Liver (tissue), 8 donors: ENCODE measurements at regions not wholly inside any gene's neighbourhood (a gene's known extent, or its start where the extent isn't known, plus 50 kb on each side); places are given as distances from the start of the nearest gene placed in this dataset.

Source experiments
- DNase-seq: peaks from one replicate; pipeline ENCODE4 v3.0.0-alpha.2; 2017; ENCODE audit warnings: low spot score
- H3K27ac ChIP-seq, 2 donors: one replicate each; pipeline ENCODE4 v1.7.0; 2013; ENCODE audit warnings: inconsistent platforms in 2 of 2, low read length in 2 of 2, control low read depth in 1 of 2, low read depth in 1 of 2, mild to moderate bottlenecking in 1 of 2
- H3K27me3 ChIP-seq, 4 donors: one replicate each; pipeline versions ENCODE4 v1.6.1 to v1.7.0; 2013; ENCODE audit warnings: low read length in 3 of 4, inconsistent platforms in 1 of 4, mild to moderate bottlenecking in 1 of 4, moderate library complexity in 1 of 4; ENCODE audit not compliant: control insufficient read depth in 4 of 4, insufficient read depth in 4 of 4
- H3K36me3 ChIP-seq, 4 donors: one replicate each; pipeline versions ENCODE4 v1.6.1 to v1.7.0; 2013; ENCODE audit warnings: low read length in 3 of 4, mild to moderate bottlenecking in 3 of 4, low read depth in 1 of 4, moderate library complexity in 1 of 4; ENCODE audit not compliant: control insufficient read depth in 4 of 4, insufficient read depth in 3 of 4
- H3K4me1 ChIP-seq, 4 donors: one replicate each; pipeline versions ENCODE4 v1.6.1 to v1.7.0; 2013; ENCODE audit warnings: low read length in 3 of 4, mild to moderate bottlenecking in 3 of 4, moderate library complexity in 1 of 4; ENCODE audit not compliant: control insufficient read depth in 4 of 4, insufficient read depth in 4 of 4
- H3K4me3 ChIP-seq, 3 donors: one replicate each; pipeline versions ENCODE4 v1.6.1 to v1.7.0; 2013; ENCODE audit warnings: low read length in 3 of 3, control low read depth in 1 of 3, low read depth in 1 of 3, mild to moderate bottlenecking in 1 of 3
- H3K9ac ChIP-seq, 2 donors: one replicate each; pipeline ENCODE4 v1.7.0; 2013; ENCODE audit warnings: low read length in 2 of 2, mild to moderate bottlenecking in 2 of 2, moderate library complexity in 2 of 2, control low read depth in 1 of 2, low read depth in 1 of 2
- H3K9me3 ChIP-seq, 4 donors: one replicate each; pipeline versions ENCODE4 v1.6.1 to v1.7.0; 2013; ENCODE audit warnings: low read length in 3 of 4; ENCODE audit not compliant: control insufficient read depth in 4 of 4
- EGR1 ChIP-seq, 2 donors: IDR thresholded peaks; 2 replicates each; pipeline ENCODE4 v1.6.1; 2016 to 2018; ENCODE audit warnings: antibody characterized with exemption in 2 of 2, low read depth in 2 of 2
- FOXA1 ChIP-seq: IDR thresholded peaks from 2 replicates; pipeline ENCODE4 v1.6.1; 2016; ENCODE audit warnings: antibody characterized with exemption
- FOXA2 ChIP-seq: IDR thresholded peaks from 2 replicates; pipeline ENCODE4 v1.6.1; 2016; ENCODE audit warnings: antibody characterized with exemption
- GABPA ChIP-seq, 2 donors: IDR thresholded peaks in 1 of 2; conservative IDR thresholded peaks in 1 of 2; 2 replicates each; pipeline ENCODE4 v1.6.1; 2016; ENCODE audit warnings: antibody characterized with exemption in 2 of 2, mild to moderate bottlenecking in 1 of 2, moderate library complexity in 1 of 2
- HNF4A ChIP-seq, 2 donors: conservative IDR thresholded peaks; 2 replicates each; pipeline ENCODE4 v1.6.1; 2016; ENCODE audit warnings: antibody characterized with exemption in 2 of 2, mild to moderate bottlenecking in 2 of 2
- HNF4G ChIP-seq: IDR thresholded peaks from 2 replicates; pipeline ENCODE4 v1.6.1; 2016; ENCODE audit warnings: antibody characterized with exemption
- JUND ChIP-seq, 2 donors: IDR thresholded peaks; 2 replicates each; pipeline ENCODE4 v1.6.1; 2016; ENCODE audit warnings: antibody characterized with exemption in 2 of 2
- NR2F2 ChIP-seq: IDR thresholded peaks from 2 replicates; pipeline ENCODE4 v1.6.1; 2016; ENCODE audit warnings: antibody characterized with exemption
- RAD21 ChIP-seq, 2 donors: IDR thresholded peaks; 2 replicates each; pipeline ENCODE4 v1.6.1; 2016; ENCODE audit warnings: antibody characterized with exemption in 2 of 2, mild to moderate bottlenecking in 2 of 2
- RXRA ChIP-seq, 2 donors: IDR thresholded peaks; 2 replicates each; pipeline ENCODE4 v1.6.1; 2017 to 2018; ENCODE audit warnings: antibody characterized with exemption in 2 of 2, mild to moderate bottlenecking in 1 of 2
- SP1 ChIP-seq: IDR thresholded peaks from 2 replicates; pipeline ENCODE4 v1.6.1; 2018; ENCODE audit warnings: antibody characterized with exemption, mild to moderate bottlenecking
- TAF1 ChIP-seq: conservative IDR thresholded peaks from 2 replicates; pipeline ENCODE4 v1.6.1; 2016; ENCODE audit warnings: antibody characterized with exemption, mild to moderate bottlenecking
- YY1 ChIP-seq: IDR thresholded peaks from 2 replicates; pipeline ENCODE4 v1.6.1; 2016; ENCODE audit warnings: antibody characterized with exemption, mild to moderate bottlenecking
- WGBS: extraction: QIAGEN DNeasy Blood & Tissue Kit; methylation state at CpG from one replicate; pipeline ENCODE4 v1.1.7; 2013; 5-methylcytosine and 5-hydroxymethylcytosine counted together
- TF ChIP-seq, protein P1 (sequence below): IDR thresholded peaks from 2 replicates; pipeline ENCODE4 v1.6.1; 2016; ENCODE audit warnings: antibody characterized with exemption
- TF ChIP-seq, protein P2 (sequence below): IDR thresholded peaks from 2 replicates; pipeline ENCODE4 v1.6.1; 2016; ENCODE audit warnings: antibody characterized with exemption
- TF ChIP-seq, protein P3 (sequence below): fragments of 150-350 bp; IDR thresholded peaks from 2 replicates; pipeline ENCODE4 v1.5.1; 2017; ENCODE audit warnings: improper control_type of control experiment, low read depth, low read length; ENCODE audit not compliant: missing input control
- TF ChIP-seq, protein P4 (sequence below): IDR thresholded peaks from 2 replicates; pipeline ENCODE4 v1.6.1; 2016; ENCODE audit warnings: antibody characterized with exemption, mild to moderate bottlenecking
- TF ChIP-seq, protein P5 (sequence below): IDR thresholded peaks from 2 replicates; pipeline ENCODE4 v1.6.1; 2016; ENCODE audit warnings: antibody characterized with exemption
- donor health status: healthy.
- donor health status: healthy.
- donor health status: healthy.
- donor health status: healthy.
- donor health status: healthy.

DNA sequence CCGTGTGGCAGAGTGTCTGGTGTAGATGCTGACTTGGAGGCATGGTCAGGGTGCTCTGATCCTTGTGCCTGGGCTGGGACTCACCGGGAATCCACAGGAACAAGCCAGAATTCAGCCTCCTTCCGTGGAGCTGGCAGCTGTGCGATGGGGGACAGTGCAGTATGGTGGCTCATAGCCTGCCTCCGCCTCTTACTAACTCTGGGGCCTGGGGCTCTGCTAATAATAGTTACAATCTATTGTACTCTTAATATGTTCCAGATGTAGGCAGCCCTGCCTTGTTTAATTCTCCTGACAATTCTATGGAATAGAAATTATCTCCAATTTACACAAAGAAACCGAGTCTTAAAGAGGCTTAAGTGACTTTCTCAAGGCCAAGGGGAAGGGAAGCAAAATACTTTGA is 77.6 kb downstream of the PCDH1 start:
- Histone ChIP-seq H3K4me3 (no peak overlapping the region), H3K9me3 (no peaks in the 10 kb centered on the region), H3K27ac (no peak overlapping the region), H3K9ac (no peak overlapping the region), H3K4me1 (no peaks in the 10 kb centered on the region), H3K36me3 (no peaks in the 10 kb centered on the region), H3K27me3 (no peaks in the 10 kb centered on the region)
- no peak for DNase-seq
- TF ChIP-seq HNF4G: no peak
- 89% methylated on average over 6 of the region's 6 CpGs for WGBS

DNA sequence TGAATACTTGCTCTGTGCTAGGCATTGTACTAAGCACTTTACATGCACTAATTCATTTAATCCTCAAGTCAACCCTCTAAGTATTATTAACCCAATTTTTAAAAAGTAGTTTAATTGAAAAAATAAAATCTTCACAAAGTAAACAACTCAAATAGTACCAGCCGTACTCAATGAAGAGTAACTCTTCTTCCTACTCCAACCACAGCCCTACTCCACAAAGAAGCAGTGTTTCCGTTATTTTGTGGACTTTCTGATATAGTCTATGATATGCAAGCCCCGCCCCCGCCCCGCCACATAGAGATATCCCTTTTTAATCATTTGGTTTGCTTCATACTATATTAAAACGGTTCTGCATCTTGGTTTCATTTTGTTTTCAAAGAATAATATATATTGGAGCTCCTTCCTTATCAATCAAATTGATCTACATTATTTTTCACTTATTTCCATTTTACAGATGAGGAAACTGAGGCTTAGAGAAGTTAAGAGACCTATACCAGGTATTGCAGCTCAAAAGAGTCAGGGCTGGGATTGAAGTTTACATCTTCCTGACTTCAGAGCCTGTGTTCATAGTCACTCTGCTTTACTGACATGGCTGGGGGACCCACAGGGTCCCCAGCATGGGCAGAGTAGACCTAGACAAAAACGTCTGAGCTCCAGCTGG is 78.6 kb downstream of the PCDH1 start:
- Histone ChIP-seq H3K9me3 (no peaks in the 10 kb centered on the region), H3K36me3 (no peaks in the 10 kb centered on the region), H3K27ac (no peak overlapping the region), H3K27me3 (no peaks in the 10 kb centered on the region), H3K4me3 (no peak overlapping the region), H3K4me1 (no peaks in the 10 kb centered on the region), H3K9ac (no peak overlapping the region)
- 76% methylated on average over 7 of the region's 7 CpGs for WGBS
- no peak for DNase-seq
- TF ChIP-seq NR2F2: no peak
- no peak for TF ChIP-seq EGR1 (IDR thresholded peaks at IDR 0.05; ENCODE audit: low read depth in 2 of 2)
- no peak for TF ChIP-seq HNF4A (conservative IDR thresholded peaks at IDR 0.05)
- no peak for TF ChIP-seq FOXA1

DNA sequence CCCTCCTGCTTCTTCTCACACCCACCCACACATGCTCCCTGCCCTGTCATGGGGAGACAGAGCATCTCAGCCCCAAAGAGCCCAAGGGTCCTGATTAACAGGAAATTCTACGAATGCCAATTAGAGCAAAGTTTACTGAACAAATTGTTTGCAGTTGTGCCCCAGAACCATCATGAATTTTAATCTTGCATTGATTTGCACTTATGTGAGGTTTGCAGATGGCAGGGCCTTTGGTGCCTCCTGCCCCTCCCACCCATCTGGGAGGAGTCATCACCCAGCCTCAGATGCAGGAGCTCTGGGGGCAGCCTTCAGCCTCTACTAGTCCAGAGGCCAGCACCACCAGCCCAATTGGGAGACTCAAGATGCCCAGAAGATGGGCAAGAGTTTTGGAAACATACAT is 80.8 kb downstream of the PCDH1 start:
- Histone ChIP-seq H3K36me3 (no peaks in the 10 kb centered on the region), H3K9me3 (no peaks in the 10 kb centered on the region), H3K4me3 (no peak overlapping the region), H3K27me3 (no peaks in the 10 kb centered on the region), H3K4me1 (no peaks in the 10 kb centered on the region), H3K27ac (no peak overlapping the region), H3K9ac (no peak overlapping the region)
- no peak for DNase-seq
- WGBS: 34% methylated on average over 1 of the region's 1 CpG
- no peak for TF ChIP-seq RXRA (IDR thresholded peaks at IDR 0.05)
- no peak for TF ChIP-seq FOXA1
- TF ChIP-seq FOXA2: no peak
- TF ChIP-seq, protein P1, sequence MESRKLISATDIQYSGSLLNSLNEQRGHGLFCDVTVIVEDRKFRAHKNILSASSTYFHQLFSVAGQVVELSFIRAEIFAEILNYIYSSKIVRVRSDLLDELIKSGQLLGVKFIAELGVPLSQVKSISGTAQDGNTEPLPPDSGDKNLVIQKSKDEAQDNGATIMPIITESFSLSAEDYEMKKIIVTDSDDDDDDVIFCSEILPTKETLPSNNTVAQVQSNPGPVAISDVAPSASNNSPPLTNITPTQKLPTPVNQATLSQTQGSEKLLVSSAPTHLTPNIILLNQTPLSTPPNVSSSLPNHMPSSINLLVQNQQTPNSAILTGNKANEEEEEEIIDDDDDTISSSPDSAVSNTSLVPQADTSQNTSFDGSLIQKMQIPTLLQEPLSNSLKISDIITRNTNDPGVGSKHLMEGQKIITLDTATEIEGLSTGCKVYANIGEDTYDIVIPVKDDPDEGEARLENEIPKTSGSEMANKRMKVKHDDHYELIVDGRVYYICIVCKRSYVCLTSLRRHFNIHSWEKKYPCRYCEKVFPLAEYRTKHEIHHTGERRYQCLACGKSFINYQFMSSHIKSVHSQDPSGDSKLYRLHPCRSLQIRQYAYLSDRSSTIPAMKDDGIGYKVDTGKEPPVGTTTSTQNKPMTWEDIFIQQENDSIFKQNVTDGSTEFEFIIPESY: no peak
- TF ChIP-seq, protein P2, sequence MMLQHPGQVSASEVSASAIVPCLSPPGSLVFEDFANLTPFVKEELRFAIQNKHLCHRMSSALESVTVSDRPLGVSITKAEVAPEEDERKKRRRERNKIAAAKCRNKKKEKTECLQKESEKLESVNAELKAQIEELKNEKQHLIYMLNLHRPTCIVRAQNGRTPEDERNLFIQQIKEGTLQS: no peak
- TF ChIP-seq HNF4A (conservative IDR thresholded peaks at IDR 0.05): no peak
- TF ChIP-seq TAF1: no peak
- no peak for TF ChIP-seq YY1
- no peak for TF ChIP-seq RAD21 (IDR thresholded peaks at IDR 0.05)
- no peak for TF ChIP-seq JUND (IDR thresholded peaks at IDR 0.05)
- TF ChIP-seq, protein P3, sequence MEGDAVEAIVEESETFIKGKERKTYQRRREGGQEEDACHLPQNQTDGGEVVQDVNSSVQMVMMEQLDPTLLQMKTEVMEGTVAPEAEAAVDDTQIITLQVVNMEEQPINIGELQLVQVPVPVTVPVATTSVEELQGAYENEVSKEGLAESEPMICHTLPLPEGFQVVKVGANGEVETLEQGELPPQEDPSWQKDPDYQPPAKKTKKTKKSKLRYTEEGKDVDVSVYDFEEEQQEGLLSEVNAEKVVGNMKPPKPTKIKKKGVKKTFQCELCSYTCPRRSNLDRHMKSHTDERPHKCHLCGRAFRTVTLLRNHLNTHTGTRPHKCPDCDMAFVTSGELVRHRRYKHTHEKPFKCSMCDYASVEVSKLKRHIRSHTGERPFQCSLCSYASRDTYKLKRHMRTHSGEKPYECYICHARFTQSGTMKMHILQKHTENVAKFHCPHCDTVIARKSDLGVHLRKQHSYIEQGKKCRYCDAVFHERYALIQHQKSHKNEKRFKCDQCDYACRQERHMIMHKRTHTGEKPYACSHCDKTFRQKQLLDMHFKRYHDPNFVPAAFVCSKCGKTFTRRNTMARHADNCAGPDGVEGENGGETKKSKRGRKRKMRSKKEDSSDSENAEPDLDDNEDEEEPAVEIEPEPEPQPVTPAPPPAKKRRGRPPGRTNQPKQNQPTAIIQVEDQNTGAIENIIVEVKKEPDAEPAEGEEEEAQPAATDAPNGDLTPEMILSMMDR: no peak
- no peak for TF ChIP-seq EGR1 (IDR thresholded peaks at IDR 0.05; ENCODE audit: low read depth in 2 of 2)
- no peak for TF ChIP-seq GABPA (IDR thresholded peaks at IDR 0.05 in 1 of 2, conservative IDR thresholded peaks at IDR 0.05 in 1 of 2)
- TF ChIP-seq NR2F2: no peak
- no peak for TF ChIP-seq HNF4G
- no peak for TF ChIP-seq SP1
- TF ChIP-seq, protein P4, sequence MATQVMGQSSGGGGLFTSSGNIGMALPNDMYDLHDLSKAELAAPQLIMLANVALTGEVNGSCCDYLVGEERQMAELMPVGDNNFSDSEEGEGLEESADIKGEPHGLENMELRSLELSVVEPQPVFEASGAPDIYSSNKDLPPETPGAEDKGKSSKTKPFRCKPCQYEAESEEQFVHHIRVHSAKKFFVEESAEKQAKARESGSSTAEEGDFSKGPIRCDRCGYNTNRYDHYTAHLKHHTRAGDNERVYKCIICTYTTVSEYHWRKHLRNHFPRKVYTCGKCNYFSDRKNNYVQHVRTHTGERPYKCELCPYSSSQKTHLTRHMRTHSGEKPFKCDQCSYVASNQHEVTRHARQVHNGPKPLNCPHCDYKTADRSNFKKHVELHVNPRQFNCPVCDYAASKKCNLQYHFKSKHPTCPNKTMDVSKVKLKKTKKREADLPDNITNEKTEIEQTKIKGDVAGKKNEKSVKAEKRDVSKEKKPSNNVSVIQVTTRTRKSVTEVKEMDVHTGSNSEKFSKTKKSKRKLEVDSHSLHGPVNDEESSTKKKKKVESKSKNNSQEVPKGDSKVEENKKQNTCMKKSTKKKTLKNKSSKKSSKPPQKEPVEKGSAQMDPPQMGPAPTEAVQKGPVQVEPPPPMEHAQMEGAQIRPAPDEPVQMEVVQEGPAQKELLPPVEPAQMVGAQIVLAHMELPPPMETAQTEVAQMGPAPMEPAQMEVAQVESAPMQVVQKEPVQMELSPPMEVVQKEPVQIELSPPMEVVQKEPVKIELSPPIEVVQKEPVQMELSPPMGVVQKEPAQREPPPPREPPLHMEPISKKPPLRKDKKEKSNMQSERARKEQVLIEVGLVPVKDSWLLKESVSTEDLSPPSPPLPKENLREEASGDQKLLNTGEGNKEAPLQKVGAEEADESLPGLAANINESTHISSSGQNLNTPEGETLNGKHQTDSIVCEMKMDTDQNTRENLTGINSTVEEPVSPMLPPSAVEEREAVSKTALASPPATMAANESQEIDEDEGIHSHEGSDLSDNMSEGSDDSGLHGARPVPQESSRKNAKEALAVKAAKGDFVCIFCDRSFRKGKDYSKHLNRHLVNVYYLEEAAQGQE: no peak
- TF ChIP-seq, protein P5, sequence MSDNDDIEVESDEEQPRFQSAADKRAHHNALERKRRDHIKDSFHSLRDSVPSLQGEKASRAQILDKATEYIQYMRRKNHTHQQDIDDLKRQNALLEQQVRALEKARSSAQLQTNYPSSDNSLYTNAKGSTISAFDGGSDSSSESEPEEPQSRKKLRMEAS: no peak
